ENCODE measurements at regions not wholly inside any gene's neighbourhood (a gene's known extent, or its start where the extent isn't known, plus 50 kb on each side); places are given as distances from the start of the nearest gene placed in this dataset.
A peak's percentile ranks its signal among the peaks of the same experiment; 100 is the strongest.
"Not testable (repeated sequence)": the region's sequence is repeated elsewhere in the genome, so short reads cannot be mapped to it uniquely, and the experiment has no call there.

DNA sequence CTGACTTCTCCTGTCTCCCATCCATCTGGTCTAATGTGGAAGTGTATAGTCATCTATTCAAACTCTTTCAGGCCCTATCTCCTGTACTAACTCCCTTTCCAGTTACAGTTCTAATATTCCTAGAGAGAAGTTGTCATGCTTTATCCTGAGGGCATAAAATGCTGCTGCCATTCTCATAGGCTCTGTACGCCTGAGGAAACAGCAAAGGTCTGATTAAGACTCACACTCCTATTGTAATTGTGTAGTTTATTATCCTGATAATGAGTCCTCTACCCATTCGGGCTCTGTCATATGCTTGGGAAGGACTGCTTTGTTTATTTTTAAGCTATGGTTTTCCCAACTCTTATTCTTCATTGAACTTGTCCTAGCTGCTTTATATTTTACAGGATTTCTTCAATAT, 290.4 kb downstream of the TMEM38B start:
- DNase-seq = no peak

DNA sequence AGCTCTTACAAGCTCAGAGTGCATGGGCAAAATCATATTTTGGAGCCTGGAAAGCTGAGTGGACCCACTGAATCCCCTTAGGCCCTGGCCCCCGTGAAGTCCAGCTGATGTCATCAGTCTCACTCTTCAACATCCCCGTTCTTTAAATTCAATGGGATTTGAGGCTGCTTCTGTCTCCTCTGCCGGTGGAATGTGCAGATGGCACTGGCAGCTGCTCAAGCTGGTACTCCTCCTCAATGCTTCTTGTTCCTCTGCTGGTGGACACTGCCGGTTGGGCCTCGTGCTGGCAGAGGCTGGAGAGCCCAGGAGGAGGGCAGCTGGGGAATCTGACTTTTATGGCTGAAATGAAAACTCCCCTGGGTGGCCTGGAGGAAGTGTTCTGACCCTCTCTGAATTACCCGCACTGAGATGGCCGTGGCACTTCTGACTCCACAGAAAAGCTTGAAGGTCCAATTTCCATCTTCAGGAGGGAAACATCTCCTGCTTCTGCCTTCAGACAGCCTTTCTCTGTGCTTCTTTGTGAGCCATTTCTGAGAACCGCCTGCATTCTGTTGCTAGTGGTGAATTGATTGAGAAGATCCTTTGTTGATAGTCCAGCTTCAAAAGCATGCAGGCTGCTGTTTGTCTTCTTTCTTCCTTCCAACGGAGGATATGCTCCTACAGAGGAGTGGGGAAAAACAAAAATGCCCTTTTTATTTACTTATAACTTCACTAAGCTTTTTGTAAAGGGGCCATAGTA, 298.9 kb downstream of the TMEM38B start:
- peak; percentile 67 for DNase-seq

DNA sequence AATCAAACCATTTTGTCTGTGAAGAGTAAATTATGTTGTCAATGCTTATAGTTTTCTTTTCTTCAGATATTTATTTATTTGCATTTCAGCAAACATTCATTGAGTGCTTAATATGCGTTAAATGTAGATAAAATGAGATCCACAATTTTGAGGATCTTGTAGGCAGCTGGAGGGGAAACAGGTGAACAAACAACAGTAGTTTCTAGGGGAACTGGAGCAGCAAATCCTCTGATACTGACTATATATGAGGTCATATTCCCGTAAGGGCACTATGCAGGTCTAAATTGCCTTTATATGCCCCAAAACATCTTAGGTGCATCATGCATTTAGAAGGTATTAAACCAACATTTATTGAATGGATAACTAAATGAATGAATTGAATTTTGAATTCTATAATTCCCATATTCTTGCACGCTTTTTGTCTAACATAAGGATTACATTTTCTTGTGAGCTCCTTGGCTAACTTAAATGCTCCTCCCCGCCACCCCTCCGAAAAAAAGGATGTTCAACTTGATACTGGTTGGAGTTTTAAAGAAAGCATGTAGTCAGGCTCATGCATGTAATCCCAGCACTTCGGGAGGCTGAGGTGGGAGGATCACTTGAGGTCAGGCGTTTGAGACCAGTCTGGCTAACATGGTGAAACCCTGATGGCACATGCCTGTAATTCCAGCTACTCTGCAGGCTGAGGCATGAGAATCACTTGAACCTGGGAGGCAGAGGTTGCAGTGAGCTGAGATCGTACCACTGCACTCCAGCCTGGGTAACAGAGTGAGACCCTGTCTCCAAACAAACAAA, 299.8 kb downstream of the TMEM38B start:
- no peak for DNase-seq

DNA sequence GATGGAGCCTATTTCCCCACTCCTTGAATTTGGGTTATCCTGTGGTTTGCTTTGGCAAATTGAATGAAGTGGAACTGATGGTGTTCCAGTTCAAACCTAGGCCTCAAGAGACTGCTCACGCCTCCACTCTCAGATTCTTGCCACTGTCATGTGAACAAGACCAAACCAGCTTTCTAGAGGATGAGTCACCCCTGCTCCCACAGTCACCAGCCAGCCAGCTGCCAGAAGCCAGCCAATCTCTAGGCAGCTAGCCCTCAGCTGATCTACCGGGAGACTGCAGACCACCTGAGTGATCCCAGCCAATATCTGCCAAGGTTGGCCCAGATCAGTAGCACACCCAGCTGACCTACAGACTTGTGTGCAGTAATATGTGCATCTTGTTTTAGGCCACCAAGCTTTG, 300.6 kb downstream of the TMEM38B start:
- DNase-seq = peak; percentile 21

DNA sequence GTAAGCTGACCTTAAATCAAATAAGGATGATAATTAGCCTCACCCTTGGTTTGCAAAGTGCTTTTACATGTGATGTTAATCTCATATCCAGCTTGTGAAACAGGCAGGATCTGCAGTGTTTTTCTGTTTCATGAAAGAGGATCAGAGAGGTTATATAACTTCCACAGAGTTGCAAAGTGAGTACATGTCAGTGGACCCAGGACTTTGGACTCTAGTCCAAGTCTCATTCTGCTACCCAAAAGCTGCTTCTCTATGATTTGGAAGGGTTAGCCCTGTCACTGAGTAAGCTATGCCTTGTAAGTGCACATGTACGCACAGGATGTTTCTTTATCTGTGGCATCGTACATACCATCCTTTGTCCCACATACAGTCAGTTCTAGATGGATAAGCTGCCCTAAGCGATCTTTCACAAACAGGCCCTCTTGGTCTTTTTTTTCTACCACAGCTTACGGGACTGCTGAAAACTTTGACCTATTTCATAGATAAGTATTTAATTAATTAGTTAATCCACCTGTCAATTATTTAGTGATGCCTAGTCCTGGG, 322.9 kb downstream of the TMEM38B start:
- no peak for DNase-seq

DNA sequence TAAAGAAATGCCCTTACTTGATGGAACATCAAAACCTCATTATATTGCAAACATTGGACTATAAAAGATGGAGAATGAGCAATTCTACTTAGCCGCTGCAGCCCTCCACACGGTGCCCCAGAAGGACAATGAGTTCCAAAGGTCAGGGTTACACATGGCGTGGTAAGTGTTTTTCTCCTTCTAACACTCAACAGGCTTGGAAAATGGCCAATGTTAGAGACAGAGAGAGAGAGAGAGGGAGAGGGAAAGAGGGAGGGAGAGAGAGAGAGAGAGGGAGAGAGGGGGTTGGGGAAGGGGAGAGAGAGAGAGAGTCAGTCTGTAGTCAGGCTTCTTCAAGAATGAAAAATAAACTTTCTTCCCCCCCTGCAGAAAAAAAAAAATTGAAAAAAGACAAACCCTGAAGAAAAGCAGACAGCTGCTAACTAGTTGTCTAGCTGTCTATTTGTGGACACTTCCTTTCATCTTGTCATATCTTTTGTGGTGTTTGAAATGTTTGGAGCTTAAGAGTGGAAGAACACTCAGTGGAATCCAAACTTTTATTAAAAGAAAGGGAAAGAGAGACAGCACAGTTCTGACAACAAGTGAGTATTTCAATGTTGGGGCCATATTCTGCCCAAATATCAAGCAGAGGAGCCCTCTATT, 324.8 kb downstream of the TMEM38B start:
- peak; percentile 22 for DNase-seq

DNA sequence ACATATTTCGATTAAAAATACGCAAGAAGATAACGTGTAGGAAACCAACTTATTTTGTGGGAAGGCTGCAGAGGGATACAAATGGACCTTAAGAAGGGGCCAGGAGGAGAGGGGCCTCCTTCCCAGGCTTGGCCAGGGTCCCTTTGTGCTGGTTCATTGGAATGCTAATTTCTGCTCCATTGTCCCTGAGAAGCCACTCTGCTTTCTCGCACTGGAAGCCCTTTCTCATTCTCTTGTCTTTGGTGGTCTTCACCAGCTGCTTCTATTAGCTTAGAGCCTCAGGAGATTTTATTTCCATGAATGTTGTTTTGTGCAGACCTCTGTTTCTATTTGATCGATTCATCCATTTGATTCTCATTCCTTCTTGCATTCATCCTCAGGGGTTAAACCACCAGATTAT, 325.4 kb downstream of the TMEM38B start:
- DNase-seq = no peak

DNA sequence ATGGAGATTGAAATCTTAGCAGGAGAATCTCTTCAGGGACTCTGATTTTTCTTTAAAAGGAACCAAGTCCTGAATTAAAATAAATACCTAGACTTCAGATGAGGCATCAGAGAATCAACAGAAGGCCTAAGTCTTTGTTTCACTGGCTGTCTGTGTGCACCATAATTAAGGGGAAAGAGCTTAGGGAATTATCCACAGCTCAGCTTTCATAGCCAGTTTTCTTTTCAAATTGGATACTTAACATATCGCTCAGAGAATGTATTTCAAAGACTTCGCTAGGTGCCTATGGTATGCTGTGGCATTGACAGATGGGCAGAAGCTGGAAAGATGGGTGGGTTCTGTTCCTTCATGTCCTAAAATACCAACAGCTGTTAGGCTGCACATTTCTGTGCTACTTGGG, 325.8 kb downstream of the TMEM38B start:
- DNase-seq = no peak

DNA sequence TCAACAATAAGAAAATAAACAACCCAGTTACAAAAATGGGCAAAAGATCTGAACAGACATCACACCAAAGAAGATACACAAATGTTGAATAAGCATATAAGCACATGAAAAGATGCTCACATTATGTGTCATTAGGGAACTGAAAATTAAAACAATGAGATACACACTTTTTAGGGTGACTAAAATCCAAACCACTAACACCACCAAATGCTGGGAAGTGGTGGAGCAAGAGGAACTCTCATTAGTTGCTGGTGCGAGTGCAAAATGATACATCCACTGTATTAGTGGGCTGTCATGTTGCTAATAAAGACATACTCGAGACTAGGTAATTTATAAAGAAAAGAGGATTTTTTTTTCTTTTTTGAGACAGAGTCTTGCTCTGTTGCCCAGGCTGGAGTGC, 329.1 kb downstream of the TMEM38B start:
- no peak for DNase-seq

DNA sequence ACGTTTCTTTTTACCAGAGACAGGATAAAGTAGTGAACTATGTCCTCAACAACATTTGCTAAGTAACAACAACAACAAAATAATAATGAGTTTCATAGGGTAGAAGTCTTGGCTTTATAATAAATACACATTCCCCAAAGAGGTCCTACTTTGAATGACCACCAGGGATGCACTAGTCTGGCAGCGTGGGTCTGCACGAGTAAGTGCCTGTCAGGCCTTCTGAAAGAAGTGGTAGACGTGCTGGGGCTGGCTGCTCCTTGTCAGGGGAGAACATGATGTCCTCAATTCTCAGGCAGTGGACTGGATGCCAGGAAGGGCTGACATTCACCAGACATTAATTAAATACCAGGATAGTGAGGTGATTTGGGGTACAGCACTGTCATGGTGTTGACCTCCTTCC, 331.1 kb downstream of the TMEM38B start:
- no peak for DNase-seq

DNA sequence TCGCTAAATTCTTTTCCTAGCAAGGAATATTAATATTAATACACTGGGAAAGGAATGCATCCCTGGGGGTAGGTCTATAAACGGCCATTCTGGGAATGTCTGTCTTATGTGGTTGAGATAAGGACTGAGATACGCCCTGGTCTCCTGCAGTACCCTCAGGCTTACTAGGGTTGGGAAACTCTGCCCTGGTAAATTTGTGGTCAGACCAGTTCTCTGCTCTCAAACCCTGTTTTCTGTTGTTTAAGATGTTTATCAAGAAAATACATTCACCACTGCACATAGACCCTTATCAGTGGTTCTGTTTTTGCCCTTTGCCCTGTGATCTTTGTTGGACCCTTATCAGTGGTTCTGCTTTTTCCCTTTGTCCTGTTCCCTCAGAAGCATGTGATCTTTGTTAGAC, 335.8 kb downstream of the TMEM38B start:
- not testable (repeated sequence) for DNase-seq

DNA sequence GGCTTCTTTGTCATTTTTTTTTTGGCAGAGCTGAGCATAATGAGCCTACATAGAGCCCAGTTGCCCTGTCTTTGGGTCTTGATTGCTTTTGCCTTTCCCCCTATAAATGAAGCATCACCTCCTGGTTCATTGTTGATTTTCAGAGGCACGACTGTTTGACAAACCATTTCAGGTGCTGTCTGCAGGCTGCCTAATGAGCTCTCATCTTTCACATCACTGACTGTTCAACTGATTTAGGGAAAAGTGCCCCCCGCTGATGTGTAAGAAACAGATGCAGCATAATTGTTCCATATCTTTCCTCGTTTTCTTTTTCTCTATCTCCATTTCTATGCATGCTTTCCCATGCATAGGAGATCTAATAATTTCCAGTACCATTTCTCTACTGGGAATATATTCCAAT, 338.6 kb downstream of the TMEM38B start:
- no peak for DNase-seq

DNA sequence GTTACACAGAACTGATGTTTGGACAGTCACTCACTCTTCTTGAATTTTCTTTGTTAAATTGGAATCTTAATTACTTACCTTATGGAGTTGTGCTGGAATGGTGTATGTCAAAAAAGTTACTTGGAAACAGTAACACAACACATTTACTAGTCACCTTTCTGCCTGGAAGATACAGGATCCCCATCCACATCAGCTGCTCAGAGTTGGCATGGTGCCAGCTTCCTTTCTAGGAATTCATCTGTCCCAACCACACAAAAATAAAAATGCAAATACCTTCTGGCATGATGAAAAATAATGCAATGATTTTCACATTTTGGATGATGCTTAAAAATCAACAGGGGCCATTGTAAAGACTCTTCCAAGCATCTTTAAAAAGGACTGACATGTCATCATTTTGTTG, 341.5 kb downstream of the TMEM38B start:
- DNase-seq = no peak

DNA sequence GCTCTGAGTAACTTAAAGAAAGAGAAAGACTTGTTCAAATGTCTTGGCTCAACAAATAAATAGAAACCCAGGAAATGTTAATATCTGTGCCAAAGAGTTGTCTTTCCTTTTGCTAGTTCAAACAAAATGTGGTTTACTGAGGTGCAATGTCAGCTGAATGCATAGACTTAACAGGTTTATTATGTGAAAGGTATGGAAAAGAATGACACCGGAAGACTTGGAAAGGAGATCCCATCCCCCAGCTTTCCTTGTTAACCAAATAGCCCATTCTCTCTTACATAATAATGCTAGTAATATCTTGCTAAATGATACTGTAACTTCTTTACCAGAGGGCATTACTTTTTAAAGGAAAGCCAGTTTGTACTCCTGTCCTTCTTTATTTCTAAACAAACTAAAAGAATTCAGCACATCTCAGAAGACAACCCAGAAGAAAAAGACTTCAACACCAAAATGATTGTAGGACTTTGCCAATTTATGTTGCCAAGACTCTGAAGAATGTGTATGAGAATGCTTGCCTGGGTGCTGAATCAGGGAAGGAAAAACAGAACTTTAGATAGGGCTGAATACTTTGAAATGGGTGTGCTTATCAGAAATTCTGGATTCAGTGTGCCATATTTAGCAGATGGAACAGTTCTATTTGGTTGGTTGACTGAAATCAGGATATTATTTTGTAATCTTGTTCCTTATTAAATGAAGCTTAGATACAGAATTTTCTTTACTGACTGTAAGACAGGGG, 344.1 kb downstream of the TMEM38B start:
- DNase-seq = no peak

DNA sequence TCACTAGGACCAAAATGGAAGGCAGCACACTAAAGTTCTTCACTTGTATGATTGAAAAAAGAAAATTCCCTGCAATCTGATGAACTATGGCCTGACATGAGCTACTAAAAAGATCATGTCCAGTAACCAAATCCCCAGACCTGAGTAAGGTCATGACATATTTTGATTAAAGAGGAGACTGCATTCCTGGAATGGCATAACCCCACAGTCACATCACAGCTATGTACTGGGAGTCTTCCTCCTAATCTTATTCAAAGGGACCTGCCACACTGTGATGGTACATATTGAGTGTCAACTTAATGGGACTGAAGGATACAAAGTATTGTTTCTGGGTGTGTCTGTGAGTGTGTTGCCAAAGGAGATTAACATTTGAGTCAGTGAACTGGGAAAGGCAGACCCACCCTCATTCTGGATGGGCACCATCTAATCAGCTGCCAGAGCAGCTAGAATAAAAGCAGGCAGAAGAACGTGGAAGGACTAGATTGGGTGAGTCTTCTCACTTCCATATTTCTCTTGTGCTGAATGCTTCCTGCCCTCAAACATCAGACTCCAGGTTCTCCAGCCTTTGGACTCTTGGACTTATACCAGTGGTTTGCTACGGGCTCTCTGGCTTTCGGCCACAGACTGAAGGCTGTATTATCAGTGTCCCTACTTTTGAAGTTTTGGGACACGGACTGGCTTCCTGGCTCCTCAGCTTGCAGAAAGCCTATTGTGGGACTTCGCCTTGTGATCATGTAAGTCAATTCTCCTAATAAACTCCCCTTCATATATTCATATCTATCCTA, 345.0 kb downstream of the TMEM38B start:
- no peak for DNase-seq

DNA sequence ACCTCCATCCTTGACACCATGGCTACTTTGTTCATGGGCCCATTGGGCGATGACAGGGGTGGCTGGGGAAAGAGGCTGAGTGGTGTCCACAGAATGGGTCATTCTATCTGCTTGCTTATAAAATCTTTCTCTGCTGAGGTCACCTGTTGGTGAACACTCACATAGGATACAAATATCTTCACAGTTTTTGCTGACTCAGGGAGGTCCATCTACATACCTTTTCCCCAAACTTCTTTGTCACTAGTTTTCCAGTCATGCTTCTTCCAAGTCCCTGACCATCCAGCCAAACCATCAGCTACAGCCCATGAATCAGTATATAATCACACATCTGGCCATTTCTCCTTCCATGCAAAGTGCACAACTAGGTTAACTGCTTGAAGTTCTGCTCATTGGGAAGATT, 347.6 kb downstream of the TMEM38B start:
- not testable (repeated sequence) for DNase-seq

DNA sequence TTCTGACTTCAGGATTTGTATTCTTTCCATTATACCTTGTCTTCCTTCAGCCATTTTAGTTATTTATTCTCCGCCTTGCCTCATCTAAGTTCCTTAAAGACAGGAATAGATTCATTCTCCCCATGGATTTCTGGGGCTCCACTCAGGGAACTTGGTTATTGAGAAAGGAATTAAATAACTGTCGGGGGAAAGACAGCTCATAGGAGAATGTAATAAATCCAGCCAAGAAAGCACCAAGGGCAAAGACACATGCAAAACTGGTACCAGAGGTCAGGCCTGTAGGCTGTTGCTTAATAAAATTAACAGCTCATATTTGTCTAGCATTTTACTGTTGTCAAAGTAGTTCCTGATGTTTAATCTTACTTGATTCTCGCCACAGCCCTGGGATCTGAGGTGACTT, 357.2 kb downstream of the TMEM38B start:
- DNase-seq = no peak

DNA sequence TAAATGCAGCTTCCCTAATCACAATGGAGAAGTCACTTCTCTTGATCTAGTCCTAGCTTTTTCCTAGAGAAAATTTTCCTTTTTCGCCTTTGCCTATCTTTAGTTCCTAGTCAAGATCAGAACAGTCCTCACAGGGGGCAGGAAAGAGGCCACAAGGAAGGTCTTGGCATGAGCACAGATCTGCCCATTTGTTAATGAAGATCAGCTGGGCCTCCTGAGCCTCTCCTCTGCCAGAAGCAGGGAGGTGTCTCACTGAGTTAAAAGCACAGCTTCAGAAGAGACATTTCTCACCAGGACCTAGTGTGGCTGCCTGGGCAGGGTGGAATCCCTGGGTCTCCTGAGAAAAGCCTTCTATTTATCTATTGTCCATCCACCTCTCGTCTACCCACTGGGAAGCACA, 357.8 kb downstream of the TMEM38B start:
- DNase-seq = no peak

DNA sequence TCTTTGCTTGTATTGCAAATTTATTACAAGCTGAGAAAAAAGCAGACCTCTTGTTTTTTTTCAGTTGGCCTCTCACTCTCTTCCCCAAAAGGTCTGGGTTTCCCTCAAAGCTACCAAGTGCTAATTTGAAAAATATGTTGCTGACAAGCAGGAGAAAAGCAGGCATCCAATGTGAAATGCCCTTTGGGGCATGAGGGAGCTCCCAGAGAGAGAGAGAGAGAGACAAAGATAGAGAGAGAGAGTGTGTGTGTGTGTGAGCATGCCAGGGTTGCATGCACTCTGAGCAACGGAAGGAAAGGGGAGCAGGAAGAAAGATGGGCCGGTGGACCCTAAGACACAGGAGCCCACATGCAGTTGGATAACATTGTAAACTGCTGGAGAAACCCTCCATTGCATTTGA, 358.4 kb downstream of the TMEM38B start:
- DNase-seq = no peak

DNA sequence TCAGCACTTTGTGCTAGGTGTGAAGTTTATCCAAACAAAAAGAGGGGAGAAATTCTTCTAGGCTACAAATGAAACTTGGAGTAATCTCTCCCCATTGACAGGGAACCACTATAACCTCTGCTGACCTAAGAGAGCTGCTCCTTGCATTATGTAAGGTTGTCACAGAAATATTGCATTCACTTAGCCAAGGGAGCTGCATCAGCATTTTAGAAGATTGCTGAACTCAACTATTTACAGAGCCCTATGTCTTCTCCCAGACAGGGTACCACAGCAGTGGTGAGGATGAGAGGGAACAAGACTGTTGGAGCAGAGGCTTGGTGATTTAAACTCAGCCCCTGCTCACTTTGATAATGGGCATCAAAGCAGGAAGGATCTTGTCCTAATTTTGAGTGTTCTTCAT, 362.0 kb downstream of the TMEM38B start:
- no peak for DNase-seq

DNA sequence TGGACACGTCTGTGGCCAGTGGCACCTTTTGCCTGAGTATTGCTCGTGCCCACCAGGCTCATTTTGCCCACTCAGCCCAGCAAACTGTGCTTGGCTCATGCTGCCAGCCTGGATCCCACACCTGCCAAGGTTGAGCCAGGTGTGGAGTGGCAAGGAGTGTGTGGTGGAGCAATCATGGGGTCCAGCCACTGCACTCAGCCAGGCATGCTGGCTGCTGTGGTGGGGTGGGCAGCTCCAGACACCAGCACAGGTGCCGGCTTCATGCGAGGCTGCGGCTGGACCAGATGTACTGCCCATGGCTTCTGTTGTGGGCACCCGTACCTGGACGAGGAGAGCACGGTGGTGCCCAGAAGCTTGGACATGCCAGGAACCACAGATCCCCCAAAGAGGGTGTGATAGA, 364.1 kb downstream of the TMEM38B start:
- DNase-seq = no peak

DNA sequence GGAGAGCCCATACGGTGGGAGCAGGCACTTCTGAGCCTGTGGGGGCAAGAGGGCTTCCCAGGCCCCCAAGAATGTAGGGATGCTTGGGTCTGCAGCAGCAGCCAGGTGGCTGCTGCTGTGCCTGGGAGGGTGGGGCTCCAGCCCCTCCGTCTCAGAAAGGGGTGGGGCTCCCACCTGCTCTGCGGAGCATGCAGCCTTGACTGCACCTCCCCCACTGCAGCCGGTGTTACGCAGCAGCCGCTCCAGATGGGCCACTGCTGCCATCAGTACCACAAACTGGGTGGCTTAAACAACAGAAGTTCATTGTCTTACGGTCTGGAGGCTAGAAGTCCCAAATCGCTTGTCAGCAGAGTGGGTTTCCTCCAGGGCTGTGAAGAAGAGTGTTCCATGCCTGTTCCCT, 365.5 kb downstream of the TMEM38B start:
- no peak for DNase-seq
